ENCODE measurements at regions not wholly inside any gene's neighbourhood (a gene's known extent, or its start where the extent isn't known, plus 50 kb on each side); places are given as distances from the start of the nearest gene placed in this dataset.

- no peak for TF ChIP-seq EZH2 (IDR thresholded peaks at IDR 0.05; ENCODE audit: low read depth, unreplicated experiment)
- TF ChIP-seq CTCF (conservative IDR thresholded peaks at IDR 0.05; ENCODE audit: low read depth in 2 of 2), result no peak
- no peak for TF ChIP-seq REST (IDR thresholded peaks at IDR 0.05; ENCODE audit: unreplicated experiment)
- TF ChIP-seq CREB1 (CRISPR knock-in tag; IDR thresholded peaks at IDR 0.05; ENCODE audit: low read depth), result no peak
Measured at GRCh38 chr20:40280616-40281015, 408.4 kb downstream of the MAFB start.
